Suprapubic skin (tissue), 4 donors: ENCODE measurements at regions not wholly inside any gene's neighbourhood (a gene's known extent, or its start where the extent isn't known, plus 50 kb on each side); places are given as distances from the start of the nearest gene placed in this dataset.

Experiments
- DNase-seq, 2 donors: peaks; one replicate each; pipeline ENCODE4 v3.0.0-alpha.2; 2019; ENCODE audit warnings: low spot score in 2 of 2
- H3K27ac ChIP-seq: fragments of 200-600 bp; sonication (generic); one replicate; pipeline ENCODE4 v1.5.1; 2019
- H3K27me3 ChIP-seq: fragments of 200-600 bp; sonication (generic); one replicate; pipeline ENCODE4 v1.5.1; 2019
- H3K36me3 ChIP-seq: fragments of 200-600 bp; sonication (generic); one replicate; pipeline ENCODE4 v1.5.1; 2019
- H3K4me1 ChIP-seq: fragments of 200-600 bp; sonication (generic); one replicate; pipeline ENCODE4 v1.5.1; 2019
- H3K4me3 ChIP-seq: fragments of 200-600 bp; sonication (generic); one replicate; pipeline ENCODE4 v1.5.1; 2019; ENCODE audit warnings: mild to moderate bottlenecking
- H3K9me3 ChIP-seq: fragments of 200-600 bp; sonication (generic); one replicate; pipeline ENCODE4 v1.5.1; 2019
- CTCF ChIP-seq, 2 donors: fragments of 200-600 bp in 1 of 2; fragments of 450-650 bp in 1 of 2; sonication (generic) in 1 of 2; IDR thresholded peaks; one replicate each; pipeline ENCODE4 v1.5.1; 2016 to 2019; ENCODE audit warnings: antibody characterized with exemption in 2 of 2, mild to moderate bottlenecking in 1 of 2, moderate library complexity in 1 of 2
- EP300 ChIP-seq: sonication (generic); formaldehyde crosslinking; IDR thresholded peaks from one replicate; pipeline ENCODE4 v1.6.1; 2017; ENCODE audit warnings: antibody characterized with exemption
- POLR2A ChIP-seq, 2 donors: fragments of 450-650 bp; IDR thresholded peaks; one replicate each; pipeline ENCODE4 v1.6.1; 2017; ENCODE audit warnings: antibody characterized with exemption in 2 of 2, mild to moderate bottlenecking in 2 of 2, moderate library complexity in 2 of 2
- POLR2AphosphoS5 ChIP-seq, 3 donors: sonication (generic); formaldehyde crosslinking; IDR thresholded peaks; one replicate each; pipeline ENCODE4 v1.6.1; 2017; ENCODE audit warnings: antibody characterized with exemption in 3 of 3
- WGBS: methylation state at CpG from one replicate; pipeline ENCODE4 v1.1.5; 2018; 5-methylcytosine and 5-hydroxymethylcytosine counted together

- WGBS = 93% methylated on average over 5 of the region's 5 CpGs
- Histone ChIP-seq H3K27me3 (no peaks in the 10 kb centered on the region), H3K4me3 (no peak overlapping the region), H3K27ac (no peak overlapping the region), H3K4me1 (peaks cover 15% of the 10 kb centered on the region), H3K9me3 (no peaks in the 10 kb centered on the region), H3K36me3 (no peaks in the 10 kb centered on the region)
- no peak for TF ChIP-seq POLR2A (IDR thresholded peaks at IDR 0.05)
- TF ChIP-seq CTCF (IDR thresholded peaks at IDR 0.05) = no peak
- no peak for TF ChIP-seq EP300
- TF ChIP-seq POLR2AphosphoS5 (IDR thresholded peaks at IDR 0.05) = no peak
- no peak for DNase-seq
These were observed 272.2 kb upstream of the ID2 start for GRCh38 chr2:8409461-8410260.

GRCh38 chr2:8412082-8412481 is 269.8 kb upstream of the ID2 start:
- Histone ChIP-seq H3K36me3 (no peaks in the 10 kb centered on the region), H3K27ac (peak overlapping the region; percentile 2), H3K27me3 (no peaks in the 10 kb centered on the region), H3K4me1 (peaks cover 19% of the 10 kb centered on the region), H3K9me3 (no peaks in the 10 kb centered on the region), H3K4me3 (no peak overlapping the region)
- 40% methylated on average over 9 of the region's 9 CpGs for WGBS
- DNase-seq = no peak
- TF ChIP-seq CTCF (IDR thresholded peaks at IDR 0.05) (no peak), POLR2AphosphoS5 (IDR thresholded peaks at IDR 0.05) (no peak), POLR2A (IDR thresholded peaks at IDR 0.05) (no peak), EP300 (no peak)

- TF ChIP-seq EP300 (no peak), POLR2AphosphoS5 (IDR thresholded peaks at IDR 0.05) (peak in 1 of 3 donors; percentile 51), CTCF (IDR thresholded peaks at IDR 0.05) (peak in 1 of 2 donors; percentile 1), POLR2A (IDR thresholded peaks at IDR 0.05) (no peak)
- DNase-seq = peak in 1 of 2 donors; percentile 83
- peaks cover 19% of the 10 kb centered on the region for H3K4me1 ChIP-seq
- no peaks in the 10 kb centered on the region for H3K27me3 ChIP-seq
- WGBS = 49% methylated on average over 4 of the region's 4 CpGs
- no peaks in the 10 kb centered on the region for H3K9me3 ChIP-seq
- no peak overlapping the region for H3K4me3 ChIP-seq
- no peaks in the 10 kb centered on the region for H3K36me3 ChIP-seq
- H3K27ac ChIP-seq = peak overlapping the region; percentile 2
These were observed 269.3 kb upstream of the ID2 start for GRCh38 chr2:8412586-8412985.

- Histone ChIP-seq H3K36me3 (no peaks in the 10 kb centered on the region), H3K4me1 (peaks cover 19% of the 10 kb centered on the region), H3K27ac (no peak overlapping the region), H3K4me3 (no peak overlapping the region), H3K9me3 (no peaks in the 10 kb centered on the region), H3K27me3 (no peaks in the 10 kb centered on the region)
- TF ChIP-seq CTCF (IDR thresholded peaks at IDR 0.05) (no peak), EP300 (no peak), POLR2AphosphoS5 (IDR thresholded peaks at IDR 0.05) (no peak), POLR2A (IDR thresholded peaks at IDR 0.05) (no peak)
- 75% methylated on average over 6 of the region's 6 CpGs for WGBS
- no peak for DNase-seq
These were observed 268.2 kb upstream of the ID2 start for GRCh38 chr2:8413589-8414135.
